ENCODE measurements at regions not wholly inside any gene's neighbourhood (a gene's known extent, or its start where the extent isn't known, plus 50 kb on each side); places are given as distances from the start of the nearest gene placed in this dataset.

DNA sequence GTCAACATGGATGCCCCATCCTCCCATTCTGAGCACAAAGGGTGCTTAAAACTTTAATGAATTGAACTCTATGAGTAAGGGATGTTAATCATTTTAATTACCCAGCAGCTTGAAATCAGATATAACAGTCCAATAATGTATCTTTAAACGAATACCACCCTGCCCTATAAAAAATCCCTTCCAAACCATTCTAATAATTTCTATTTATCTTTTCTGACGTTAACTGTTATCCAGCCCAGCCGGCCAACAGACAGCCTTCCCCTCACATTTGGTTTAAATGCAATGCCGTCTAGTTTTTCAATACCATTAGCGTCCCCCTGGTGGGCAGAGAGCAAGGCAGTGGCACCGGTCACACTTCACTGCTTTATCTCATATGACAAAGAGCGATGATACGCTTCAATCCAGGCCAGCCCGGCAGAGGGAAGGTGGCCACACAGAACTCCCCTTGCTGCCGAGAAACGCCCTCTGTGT, 402.2 kb upstream of the ZNF507 start:
- H3K4me3 ChIP-seq (replicated peaks; ENCODE audit: insufficient read depth, low read length): no peak overlapping the region
- H3K27ac ChIP-seq (replicated peaks): no peak overlapping the region
- TF ChIP-seq SPI1 (IDR thresholded peaks at IDR 0.05; ENCODE audit: borderline replicate concordance, low read depth): no peak
- no peak for TF ChIP-seq POLR2AphosphoS5 (IDR thresholded peaks at IDR 0.05; ENCODE audit: low read depth)
- no peak for TF ChIP-seq GABPA (IDR thresholded peaks at IDR 0.05; ENCODE audit: low read depth)
- TF ChIP-seq, protein P1, sequence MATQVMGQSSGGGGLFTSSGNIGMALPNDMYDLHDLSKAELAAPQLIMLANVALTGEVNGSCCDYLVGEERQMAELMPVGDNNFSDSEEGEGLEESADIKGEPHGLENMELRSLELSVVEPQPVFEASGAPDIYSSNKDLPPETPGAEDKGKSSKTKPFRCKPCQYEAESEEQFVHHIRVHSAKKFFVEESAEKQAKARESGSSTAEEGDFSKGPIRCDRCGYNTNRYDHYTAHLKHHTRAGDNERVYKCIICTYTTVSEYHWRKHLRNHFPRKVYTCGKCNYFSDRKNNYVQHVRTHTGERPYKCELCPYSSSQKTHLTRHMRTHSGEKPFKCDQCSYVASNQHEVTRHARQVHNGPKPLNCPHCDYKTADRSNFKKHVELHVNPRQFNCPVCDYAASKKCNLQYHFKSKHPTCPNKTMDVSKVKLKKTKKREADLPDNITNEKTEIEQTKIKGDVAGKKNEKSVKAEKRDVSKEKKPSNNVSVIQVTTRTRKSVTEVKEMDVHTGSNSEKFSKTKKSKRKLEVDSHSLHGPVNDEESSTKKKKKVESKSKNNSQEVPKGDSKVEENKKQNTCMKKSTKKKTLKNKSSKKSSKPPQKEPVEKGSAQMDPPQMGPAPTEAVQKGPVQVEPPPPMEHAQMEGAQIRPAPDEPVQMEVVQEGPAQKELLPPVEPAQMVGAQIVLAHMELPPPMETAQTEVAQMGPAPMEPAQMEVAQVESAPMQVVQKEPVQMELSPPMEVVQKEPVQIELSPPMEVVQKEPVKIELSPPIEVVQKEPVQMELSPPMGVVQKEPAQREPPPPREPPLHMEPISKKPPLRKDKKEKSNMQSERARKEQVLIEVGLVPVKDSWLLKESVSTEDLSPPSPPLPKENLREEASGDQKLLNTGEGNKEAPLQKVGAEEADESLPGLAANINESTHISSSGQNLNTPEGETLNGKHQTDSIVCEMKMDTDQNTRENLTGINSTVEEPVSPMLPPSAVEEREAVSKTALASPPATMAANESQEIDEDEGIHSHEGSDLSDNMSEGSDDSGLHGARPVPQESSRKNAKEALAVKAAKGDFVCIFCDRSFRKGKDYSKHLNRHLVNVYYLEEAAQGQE (IDR thresholded peaks at IDR 0.05; ENCODE audit: insufficient replicate concordance, low read depth): no peak
- TF ChIP-seq, protein P2, sequence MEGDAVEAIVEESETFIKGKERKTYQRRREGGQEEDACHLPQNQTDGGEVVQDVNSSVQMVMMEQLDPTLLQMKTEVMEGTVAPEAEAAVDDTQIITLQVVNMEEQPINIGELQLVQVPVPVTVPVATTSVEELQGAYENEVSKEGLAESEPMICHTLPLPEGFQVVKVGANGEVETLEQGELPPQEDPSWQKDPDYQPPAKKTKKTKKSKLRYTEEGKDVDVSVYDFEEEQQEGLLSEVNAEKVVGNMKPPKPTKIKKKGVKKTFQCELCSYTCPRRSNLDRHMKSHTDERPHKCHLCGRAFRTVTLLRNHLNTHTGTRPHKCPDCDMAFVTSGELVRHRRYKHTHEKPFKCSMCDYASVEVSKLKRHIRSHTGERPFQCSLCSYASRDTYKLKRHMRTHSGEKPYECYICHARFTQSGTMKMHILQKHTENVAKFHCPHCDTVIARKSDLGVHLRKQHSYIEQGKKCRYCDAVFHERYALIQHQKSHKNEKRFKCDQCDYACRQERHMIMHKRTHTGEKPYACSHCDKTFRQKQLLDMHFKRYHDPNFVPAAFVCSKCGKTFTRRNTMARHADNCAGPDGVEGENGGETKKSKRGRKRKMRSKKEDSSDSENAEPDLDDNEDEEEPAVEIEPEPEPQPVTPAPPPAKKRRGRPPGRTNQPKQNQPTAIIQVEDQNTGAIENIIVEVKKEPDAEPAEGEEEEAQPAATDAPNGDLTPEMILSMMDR (IDR thresholded peaks at IDR 0.05; ENCODE audit: insufficient read depth, low read length): no peak
- DNase-seq (ENCODE audit: low read depth in 1 of 2, low spot score in 1 of 2): no peak
- no peaks in the 10 kb centered on the region for H3K27me3 ChIP-seq (ENCODE audit: insufficient read depth, poor library complexity, severe bottlenecking)

DNA sequence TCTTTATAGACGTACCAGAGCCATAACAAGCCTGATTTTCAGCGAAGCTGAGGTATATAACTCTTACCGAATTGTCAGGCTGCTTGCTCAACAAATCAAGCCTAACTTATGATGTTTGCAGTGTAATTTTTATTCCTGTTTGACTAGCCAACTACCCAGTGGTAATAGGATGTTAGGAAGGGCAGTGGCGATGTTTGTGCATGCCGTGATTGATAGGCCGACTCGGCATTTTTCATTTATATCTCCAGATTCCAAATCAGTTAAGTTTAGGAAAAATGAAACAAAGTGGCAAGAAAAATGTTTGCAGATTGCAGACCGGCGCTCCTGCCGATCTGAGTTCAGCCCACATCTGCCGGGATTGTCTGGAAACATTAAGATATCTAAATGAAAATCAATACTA, 401.6 kb upstream of the ZNF507 start:
- H3K27ac ChIP-seq (replicated peaks): no peak overlapping the region
- no peaks in the 10 kb centered on the region for H3K27me3 ChIP-seq (ENCODE audit: insufficient read depth, poor library complexity, severe bottlenecking)
- H3K4me3 ChIP-seq (replicated peaks; ENCODE audit: insufficient read depth, low read length): no peak overlapping the region
- DNase-seq (ENCODE audit: low read depth in 1 of 2, low spot score in 1 of 2): no peak
- TF ChIP-seq, protein P1 (IDR thresholded peaks at IDR 0.05; ENCODE audit: insufficient replicate concordance, low read depth): no peak
- TF ChIP-seq SPI1 (IDR thresholded peaks at IDR 0.05; ENCODE audit: borderline replicate concordance, low read depth): no peak
- no peak for TF ChIP-seq POLR2AphosphoS5 (IDR thresholded peaks at IDR 0.05; ENCODE audit: low read depth)
- TF ChIP-seq GABPA (IDR thresholded peaks at IDR 0.05; ENCODE audit: low read depth): no peak
- TF ChIP-seq, protein P2 (IDR thresholded peaks at IDR 0.05; ENCODE audit: insufficient read depth, low read length): no peak

DNA sequence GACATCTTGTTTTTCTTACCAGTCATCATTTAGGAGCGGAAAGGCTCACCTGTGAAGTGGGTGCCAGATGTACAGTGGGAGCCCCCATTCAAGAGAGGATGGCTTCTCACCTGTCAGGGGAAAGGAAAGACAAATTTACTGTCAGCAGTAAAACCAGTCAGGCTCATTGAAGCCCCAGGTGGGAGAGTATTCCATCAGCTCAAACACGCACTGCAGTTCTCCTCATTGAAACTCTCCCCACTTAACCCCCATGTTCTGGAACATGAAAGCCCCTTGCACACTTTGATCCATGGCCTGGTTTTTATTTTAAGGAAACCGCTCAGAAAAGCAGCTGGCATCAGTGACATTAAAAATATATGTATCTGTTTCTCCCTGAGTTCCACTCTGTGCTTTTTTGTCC, 401.1 kb upstream of the ZNF507 start:
- Histone ChIP-seq H3K4me3 (replicated peaks; ENCODE audit: insufficient read depth, low read length) (no peak overlapping the region), H3K27ac (replicated peaks) (no peak overlapping the region), H3K27me3 (ENCODE audit: insufficient read depth, poor library complexity, severe bottlenecking) (no peaks in the 10 kb centered on the region)
- DNase-seq (ENCODE audit: low read depth in 1 of 2, low spot score in 1 of 2): no peak
- TF ChIP-seq GABPA (IDR thresholded peaks at IDR 0.05; ENCODE audit: low read depth) (no peak), POLR2AphosphoS5 (IDR thresholded peaks at IDR 0.05; ENCODE audit: low read depth) (no peak), SPI1 (IDR thresholded peaks at IDR 0.05; ENCODE audit: borderline replicate concordance, low read depth) (no peak)
- TF ChIP-seq, protein P2 (IDR thresholded peaks at IDR 0.05; ENCODE audit: insufficient read depth, low read length): no peak
- TF ChIP-seq, protein P1 (IDR thresholded peaks at IDR 0.05; ENCODE audit: insufficient replicate concordance, low read depth): no peak

All from HL-60 (cell line).